Kidney (tissue), 13 donors: ENCODE measurements at regions not wholly inside any gene's neighbourhood (a gene's known extent, or its start where the extent isn't known, plus 50 kb on each side); places are given as distances from the start of the nearest gene placed in this dataset.
A peak's percentile ranks its signal among the peaks of the same experiment; 100 is the strongest.

ENCODE experiments used
- DNase-seq, 5 donors: peaks; one replicate each; pipeline ENCODE4 v3.0.0-alpha.2; 2013 to 2020
- FAIRE-seq: peaks from 2 replicates; lab custom pipeline; 2012; peaks lifted over from hg19 to GRCh38; lab: Jason Lieb, UNC
- H3K27ac ChIP-seq, 2 donors: one replicate each; pipeline ENCODE4 v1.7.0; 2013; ENCODE audit warnings: low read depth in 2 of 2, low read length in 2 of 2, inconsistent platforms in 1 of 2
- H3K27me3 ChIP-seq: one replicate; pipeline ENCODE4 v1.7.1; 2013; ENCODE audit warnings: low read length, inconsistent platforms; ENCODE audit not compliant: control insufficient read depth, insufficient read depth
- H3K36me3 ChIP-seq, 3 donors: one replicate each; pipeline versions ENCODE4 v1.7.0 to v1.7.1; 2013; ENCODE audit warnings: low read length in 3 of 3, control low read depth in 1 of 3, inconsistent platforms in 1 of 3; ENCODE audit not compliant: insufficient read depth in 3 of 3, control insufficient read depth in 2 of 3
- H3K4me1 ChIP-seq, 3 donors: one replicate each; pipeline versions ENCODE4 v1.7.0 to v1.7.1; 2013; ENCODE audit warnings: low read length in 3 of 3, inconsistent platforms in 1 of 3, low read depth in 1 of 3; ENCODE audit not compliant: control insufficient read depth in 2 of 3, insufficient read depth in 2 of 3
- H3K4me3 ChIP-seq, 3 donors: one replicate each; pipeline versions ENCODE4 v1.7.0 to v1.8.1; 2013; ENCODE audit warnings: low read length in 3 of 3, control low read depth in 1 of 3, inconsistent platforms in 1 of 3
- H3K9ac ChIP-seq, 3 donors: one replicate each; pipeline versions ENCODE4 v1.7.0 to v1.7.1; 2013; ENCODE audit warnings: low read length in 3 of 3, control low read depth in 1 of 3, inconsistent platforms in 1 of 3
- H3K9me3 ChIP-seq, 3 donors: one replicate each; pipeline versions ENCODE4 v1.7.0 to v1.7.1; 2013; ENCODE audit warnings: low read length in 3 of 3, control low read depth in 1 of 3, inconsistent platforms in 1 of 3; ENCODE audit not compliant: control insufficient read depth in 2 of 3, insufficient read depth in 1 of 3
- CTCF ChIP-seq: IDR thresholded peaks from 3 replicates; pipeline ENCODE4 v1.5.1; 2012; ENCODE audit warnings: mild to moderate bottlenecking, moderate library complexity, borderline replicate concordance; ENCODE audit not compliant: insufficient read depth; ENCODE audit errors: extremely low read depth
- intact Hi-C: fragments of 100-400 bp; cut with DNase I; formaldehyde crosslinking; loops from one replicate; pipeline ENCODE4 v1.11.1; 2022
- donor health status: control.
- donor health status: control.
- donor health status: control.
- donor health status: control.
- donor health status: control.
- donor health status: DM: yes; HTN: yes; CAD: no.
- donor health status: Normal renal cell carcinoma (clear cell type).

GRCh38 chr2:164430166-164430783 lies 191.0 kb downstream of the GRB14 start:
- FAIRE-seq: peak; percentile 86
- Histone ChIP-seq H3K4me3 (no peak overlapping the region), H3K36me3 (no peaks in the 10 kb centered on the region), H3K9me3 (no peaks in the 10 kb centered on the region), H3K4me1 (no peaks in the 10 kb centered on the region), H3K27me3 (no peaks in the 10 kb centered on the region), H3K9ac (no peak overlapping the region), H3K27ac (no peak overlapping the region)
- DNase-seq: peak in 2 of 5 donors; percentile 35 to 62
- intact Hi-C loops: no loop called here
- TF ChIP-seq CTCF: peak; percentile 46

- intact Hi-C loops: no loop called here
- FAIRE-seq: no peak
- no peak for TF ChIP-seq CTCF
Measured at GRCh38 chr2:164429354-164429753, 191.9 kb downstream of the GRB14 start.

GRCh38 chr2:164427111-164427510 lies 194.2 kb downstream of the GRB14 start:
- no peak for DNase-seq
- Histone ChIP-seq H3K36me3 (no peaks in the 10 kb centered on the region), H3K4me3 (no peak overlapping the region), H3K4me1 (no peaks in the 10 kb centered on the region), H3K27me3 (no peaks in the 10 kb centered on the region), H3K9me3 (no peaks in the 10 kb centered on the region), H3K9ac (no peak overlapping the region), H3K27ac (no peak overlapping the region)
- TF ChIP-seq CTCF: no peak
- intact Hi-C loops: no loop called here
- FAIRE-seq: no peak

More at GRCh38 chr2:164429354-164429753, 191.9 kb downstream of the GRB14 start:
- H3K27ac ChIP-seq: no peak overlapping the region
- no peaks in the 10 kb centered on the region for H3K4me1 ChIP-seq
- DNase-seq: no peak
- H3K9ac ChIP-seq: no peak overlapping the region
- H3K27me3 ChIP-seq: no peaks in the 10 kb centered on the region
- no peaks in the 10 kb centered on the region for H3K9me3 ChIP-seq
- no peak overlapping the region for H3K4me3 ChIP-seq
- H3K36me3 ChIP-seq: no peaks in the 10 kb centered on the region

- no peak for TF ChIP-seq CTCF
- Histone ChIP-seq H3K27ac (no peak overlapping the region), H3K4me3 (no peak overlapping the region), H3K4me1 (no peaks in the 10 kb centered on the region), H3K9ac (no peak overlapping the region), H3K27me3 (no peaks in the 10 kb centered on the region), H3K9me3 (no peaks in the 10 kb centered on the region), H3K36me3 (no peaks in the 10 kb centered on the region)
- FAIRE-seq (no peak), DNase-seq (no peak)
- intact Hi-C loops: no loop called here
Measured at GRCh38 chr2:164420787-164421186, 200.5 kb downstream of the GRB14 start.
